ENCODE measurements at regions not wholly inside any gene's neighbourhood (a gene's known extent, or its start where the extent isn't known, plus 50 kb on each side); places are given as distances from the start of the nearest gene placed in this dataset.

- TF ChIP-seq SRF (CRISPR knock-in tag; IDR thresholded peaks at IDR 0.05), result no peak
- TF ChIP-seq SETDB1 (IDR thresholded peaks at IDR 0.05; ENCODE audit: low read length), result no peak
- TF ChIP-seq MNT (conservative IDR thresholded peaks at IDR 0.05), result peak in 1 of 2 experiments; percentile 31; a peak in 1 of 4 replicates
- no peak for TF ChIP-seq TCFL5 (CRISPR knock-in tag; conservative IDR thresholded peaks at IDR 0.05)
- no peak for TF ChIP-seq ZNF561 (CRISPR knock-in tag; conservative IDR thresholded peaks at IDR 0.05)
- no peak for TF ChIP-seq RBM34 (IDR thresholded peaks at IDR 0.05; ENCODE audit: borderline replicate concordance, insufficient read depth, low read length)
- TF ChIP-seq IRF1 (CRISPR knock-in tag; IDR thresholded peaks at IDR 0.05; ENCODE audit: borderline replicate concordance), result no peak
- TF ChIP-seq, protein P1, sequence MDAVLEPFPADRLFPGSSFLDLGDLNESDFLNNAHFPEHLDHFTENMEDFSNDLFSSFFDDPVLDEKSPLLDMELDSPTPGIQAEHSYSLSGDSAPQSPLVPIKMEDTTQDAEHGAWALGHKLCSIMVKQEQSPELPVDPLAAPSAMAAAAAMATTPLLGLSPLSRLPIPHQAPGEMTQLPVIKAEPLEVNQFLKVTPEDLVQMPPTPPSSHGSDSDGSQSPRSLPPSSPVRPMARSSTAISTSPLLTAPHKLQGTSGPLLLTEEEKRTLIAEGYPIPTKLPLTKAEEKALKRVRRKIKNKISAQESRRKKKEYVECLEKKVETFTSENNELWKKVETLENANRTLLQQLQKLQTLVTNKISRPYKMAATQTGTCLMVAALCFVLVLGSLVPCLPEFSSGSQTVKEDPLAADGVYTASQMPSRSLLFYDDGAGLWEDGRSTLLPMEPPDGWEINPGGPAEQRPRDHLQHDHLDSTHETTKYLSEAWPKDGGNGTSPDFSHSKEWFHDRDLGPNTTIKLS (IDR thresholded peaks at IDR 0.05; ENCODE audit: borderline replicate concordance, low read depth), result no peak
- no peak for TF ChIP-seq FOXJ2 (tag; IDR thresholded peaks at IDR 0.05)
- TF ChIP-seq FOXK2 (conservative IDR thresholded peaks at IDR 0.05 in 1 of 2, IDR thresholded peaks at IDR 0.05 in 1 of 2; ENCODE audit: low read depth in 2 of 2), result no peak
- no peak for TF ChIP-seq ZNF707 (CRISPR knock-in tag; conservative IDR thresholded peaks at IDR 0.05)
- no peak for TF ChIP-seq L3MBTL2 (IDR thresholded peaks at IDR 0.05)
- TF ChIP-seq, protein P2, sequence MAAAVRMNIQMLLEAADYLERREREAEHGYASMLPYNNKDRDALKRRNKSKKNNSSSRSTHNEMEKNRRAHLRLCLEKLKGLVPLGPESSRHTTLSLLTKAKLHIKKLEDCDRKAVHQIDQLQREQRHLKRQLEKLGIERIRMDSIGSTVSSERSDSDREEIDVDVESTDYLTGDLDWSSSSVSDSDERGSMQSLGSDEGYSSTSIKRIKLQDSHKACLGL (CRISPR knock-in tag; IDR thresholded peaks at IDR 0.05; ENCODE audit: borderline replicate concordance, poor library complexity, severe bottlenecking), result no peak
- TF ChIP-seq, protein P3, sequence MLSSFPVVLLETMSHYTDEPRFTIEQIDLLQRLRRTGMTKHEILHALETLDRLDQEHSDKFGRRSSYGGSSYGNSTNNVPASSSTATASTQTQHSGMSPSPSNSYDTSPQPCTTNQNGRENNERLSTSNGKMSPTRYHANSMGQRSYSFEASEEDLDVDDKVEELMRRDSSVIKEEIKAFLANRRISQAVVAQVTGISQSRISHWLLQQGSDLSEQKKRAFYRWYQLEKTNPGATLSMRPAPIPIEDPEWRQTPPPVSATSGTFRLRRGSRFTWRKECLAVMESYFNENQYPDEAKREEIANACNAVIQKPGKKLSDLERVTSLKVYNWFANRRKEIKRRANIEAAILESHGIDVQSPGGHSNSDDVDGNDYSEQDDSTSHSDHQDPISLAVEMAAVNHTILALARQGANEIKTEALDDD (IDR thresholded peaks at IDR 0.05), result peak; percentile 84
- TF ChIP-seq ZBED1 (IDR thresholded peaks at IDR 0.05), result no peak
- no peak for TF ChIP-seq NR2C1 (IDR thresholded peaks at IDR 0.05)
- no peak for TF ChIP-seq NR2C1 (tag; IDR thresholded peaks at IDR 0.05)
- TF ChIP-seq, protein P4, sequence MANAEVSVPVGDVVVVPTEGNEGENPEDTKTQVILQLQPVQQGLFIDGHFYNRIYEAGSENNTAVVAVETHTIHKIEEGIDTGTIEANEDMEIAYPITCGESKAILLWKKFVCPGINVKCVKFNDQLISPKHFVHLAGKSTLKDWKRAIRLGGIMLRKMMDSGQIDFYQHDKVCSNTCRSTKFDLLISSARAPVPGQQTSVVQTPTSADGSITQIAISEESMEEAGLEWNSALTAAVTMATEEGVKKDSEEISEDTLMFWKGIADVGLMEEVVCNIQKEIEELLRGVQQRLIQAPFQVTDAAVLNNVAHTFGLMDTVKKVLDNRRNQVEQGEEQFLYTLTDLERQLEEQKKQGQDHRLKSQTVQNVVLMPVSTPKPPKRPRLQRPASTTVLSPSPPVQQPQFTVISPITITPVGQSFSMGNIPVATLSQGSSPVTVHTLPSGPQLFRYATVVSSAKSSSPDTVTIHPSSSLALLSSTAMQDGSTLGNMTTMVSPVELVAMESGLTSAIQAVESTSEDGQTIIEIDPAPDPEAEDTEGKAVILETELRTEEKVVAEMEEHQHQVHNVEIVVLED (CRISPR knock-in tag; IDR thresholded peaks at IDR 0.05), result no peak
- no peak for TF ChIP-seq TFAP4 (CRISPR knock-in tag; IDR thresholded peaks at IDR 0.05; ENCODE audit: borderline replicate concordance)
Measured at GRCh38 chr15:81942157-81942556, 103.7 kb downstream of the MEX3B start (continued).
